WERI-Rb-1 (cell line): ENCODE measurements at regions not wholly inside any gene's neighbourhood (a gene's known extent, or its start where the extent isn't known, plus 50 kb on each side); places are given as distances from the start of the nearest gene placed in this dataset.

Source experiments
- DNase-seq: peaks from one replicate; pipeline ENCODE4 v3.0.0-alpha.2; 2020
- H3K27ac ChIP-seq: fragments of 250-450 bp; sonication (Bioruptor Pico); 2 replicates; pipeline ENCODE4 v1.5.1; 2020; ENCODE audit warnings: mild to moderate bottlenecking, moderate library complexity
- H3K27me3 ChIP-seq: fragments of 250-450 bp; sonication (Bioruptor Pico); 2 replicates; pipeline ENCODE4 v1.5.1; 2021; ENCODE audit warnings: mild to moderate bottlenecking, low read depth, moderate library complexity; ENCODE audit not compliant: insufficient read depth, severe bottlenecking
- H3K36me3 ChIP-seq: fragments of 250-450 bp; sonication (Bioruptor Pico); 2 replicates; pipeline ENCODE4 v1.5.1; 2020; ENCODE audit warnings: mild to moderate bottlenecking, moderate library complexity
- H3K4me3 ChIP-seq: 2 replicates; pipeline ENCODE4 v1.5.1; 2011; ENCODE audit warnings: low read depth, mild to moderate bottlenecking, control low read depth, low read length
- H3K9me3 ChIP-seq: fragments of 250-450 bp; sonication (Bioruptor Pico); 2 replicates; pipeline ENCODE4 v1.5.1; 2021; ENCODE audit warnings: mild to moderate bottlenecking, moderate library complexity; ENCODE audit not compliant: severe bottlenecking
- TF ChIP-seq, protein P1 (sequence below): IDR thresholded peaks from 2 replicates; pipeline ENCODE4 v1.5.1; 2011; ENCODE audit warnings: low read depth, mild to moderate bottlenecking, control low read depth, inconsistent platforms, low read length

DNA sequence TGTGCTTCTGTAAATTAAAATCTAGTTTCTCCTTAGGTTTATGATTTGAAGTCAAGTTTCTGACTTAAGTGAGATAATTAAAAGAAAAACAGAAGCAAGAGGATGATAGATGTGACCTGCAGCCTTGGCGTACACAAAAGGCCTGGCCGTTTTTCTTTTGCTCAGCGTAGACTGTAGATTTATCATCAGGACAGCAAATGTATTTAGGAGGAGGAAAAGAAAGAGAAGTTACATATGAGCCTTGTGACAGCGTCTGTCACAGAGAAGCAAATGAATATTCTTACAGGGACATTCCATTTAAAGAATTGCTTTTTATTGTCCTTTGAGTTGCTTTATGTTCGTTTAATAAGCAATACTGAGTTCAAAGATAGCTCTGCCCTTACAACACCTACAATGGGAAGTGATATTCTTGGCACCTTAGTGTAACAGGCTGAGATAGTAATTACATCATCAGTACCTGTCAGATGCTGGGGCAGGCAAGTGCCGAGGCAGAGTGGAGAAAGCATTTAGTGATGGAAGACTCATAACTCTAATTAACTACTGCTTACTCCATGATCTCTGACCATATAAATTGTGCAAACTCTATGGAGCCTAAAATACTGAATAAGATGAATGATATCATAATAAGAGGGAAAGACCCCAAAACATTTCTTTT, 311.5 kb downstream of the MFSD1 start:
- no peak for DNase-seq
- TF ChIP-seq, protein P1, sequence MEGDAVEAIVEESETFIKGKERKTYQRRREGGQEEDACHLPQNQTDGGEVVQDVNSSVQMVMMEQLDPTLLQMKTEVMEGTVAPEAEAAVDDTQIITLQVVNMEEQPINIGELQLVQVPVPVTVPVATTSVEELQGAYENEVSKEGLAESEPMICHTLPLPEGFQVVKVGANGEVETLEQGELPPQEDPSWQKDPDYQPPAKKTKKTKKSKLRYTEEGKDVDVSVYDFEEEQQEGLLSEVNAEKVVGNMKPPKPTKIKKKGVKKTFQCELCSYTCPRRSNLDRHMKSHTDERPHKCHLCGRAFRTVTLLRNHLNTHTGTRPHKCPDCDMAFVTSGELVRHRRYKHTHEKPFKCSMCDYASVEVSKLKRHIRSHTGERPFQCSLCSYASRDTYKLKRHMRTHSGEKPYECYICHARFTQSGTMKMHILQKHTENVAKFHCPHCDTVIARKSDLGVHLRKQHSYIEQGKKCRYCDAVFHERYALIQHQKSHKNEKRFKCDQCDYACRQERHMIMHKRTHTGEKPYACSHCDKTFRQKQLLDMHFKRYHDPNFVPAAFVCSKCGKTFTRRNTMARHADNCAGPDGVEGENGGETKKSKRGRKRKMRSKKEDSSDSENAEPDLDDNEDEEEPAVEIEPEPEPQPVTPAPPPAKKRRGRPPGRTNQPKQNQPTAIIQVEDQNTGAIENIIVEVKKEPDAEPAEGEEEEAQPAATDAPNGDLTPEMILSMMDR, result no peak
- H3K27me3 ChIP-seq, result peaks cover 50% of the 10 kb centered on the region
- no peak overlapping the region for H3K27ac ChIP-seq
- no peak overlapping the region for H3K4me3 ChIP-seq
- no peaks in the 10 kb centered on the region for H3K36me3 ChIP-seq
- H3K9me3 ChIP-seq, result peaks cover 4% of the 10 kb centered on the region

- Histone ChIP-seq H3K4me3 (no peak overlapping the region), H3K27me3 (peaks cover 53% of the 10 kb centered on the region), H3K9me3 (peaks cover 4% of the 10 kb centered on the region), H3K27ac (no peak overlapping the region), H3K36me3 (no peaks in the 10 kb centered on the region)
- no peak for DNase-seq
- TF ChIP-seq, protein P1, result no peak
Observed at GRCh38 chr3:159114582-159114981, 312.7 kb downstream of the MFSD1 start.

- no peaks in the 10 kb centered on the region for H3K9me3 ChIP-seq
- TF ChIP-seq, protein P1, result no peak
- no peaks in the 10 kb centered on the region for H3K36me3 ChIP-seq
- H3K4me3 ChIP-seq, result no peak overlapping the region
- H3K27ac ChIP-seq, result no peak overlapping the region
- peaks cover 58% of the 10 kb centered on the region for H3K27me3 ChIP-seq
- DNase-seq, result no peak
Observed at GRCh38 chr3:159123877-159124276, 322.0 kb downstream of the MFSD1 start.

DNA sequence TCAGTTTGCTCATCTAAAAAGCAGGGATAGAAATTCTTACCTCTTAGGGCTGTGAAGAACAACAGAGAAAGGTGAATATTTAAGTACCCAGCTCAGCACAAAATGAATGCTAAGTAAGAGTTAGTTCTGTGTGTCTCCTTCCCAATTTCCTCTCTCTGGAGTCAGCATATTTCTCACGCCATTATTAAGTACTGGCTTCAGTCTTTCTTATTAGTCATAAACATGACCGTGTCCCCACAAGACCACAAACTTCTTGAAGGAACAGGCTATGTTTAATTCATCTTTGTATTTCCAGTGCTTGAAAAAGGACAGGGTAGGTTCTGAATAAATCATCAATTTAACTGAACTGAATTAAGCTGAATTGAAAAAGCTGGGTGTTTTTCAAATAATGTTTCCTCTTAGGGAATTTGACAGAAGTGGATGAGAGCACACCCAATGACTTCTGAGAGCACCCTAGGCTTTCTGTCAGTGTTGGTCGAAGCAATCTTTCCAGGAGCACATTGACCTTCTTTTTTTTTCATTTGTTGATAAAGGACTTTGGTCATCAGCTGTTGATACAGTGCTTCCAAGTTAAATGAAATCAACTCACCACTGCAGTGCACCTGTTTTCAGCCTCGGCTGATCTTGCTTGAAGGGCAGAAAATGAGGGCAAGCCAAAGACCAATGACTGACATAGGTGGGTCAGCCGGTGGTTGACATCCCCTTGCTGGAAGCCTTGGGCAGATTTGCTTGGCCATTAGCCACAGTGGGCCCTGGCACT, 324.6 kb downstream of the MFSD1 start:
- TF ChIP-seq, protein P1, result no peak
- H3K9me3 ChIP-seq, result no peaks in the 10 kb centered on the region
- H3K27me3 ChIP-seq, result peaks cover 50% of the 10 kb centered on the region
- no peak overlapping the region for H3K4me3 ChIP-seq
- H3K27ac ChIP-seq, result no peak overlapping the region
- no peak for DNase-seq
- H3K36me3 ChIP-seq, result no peaks in the 10 kb centered on the region

DNA sequence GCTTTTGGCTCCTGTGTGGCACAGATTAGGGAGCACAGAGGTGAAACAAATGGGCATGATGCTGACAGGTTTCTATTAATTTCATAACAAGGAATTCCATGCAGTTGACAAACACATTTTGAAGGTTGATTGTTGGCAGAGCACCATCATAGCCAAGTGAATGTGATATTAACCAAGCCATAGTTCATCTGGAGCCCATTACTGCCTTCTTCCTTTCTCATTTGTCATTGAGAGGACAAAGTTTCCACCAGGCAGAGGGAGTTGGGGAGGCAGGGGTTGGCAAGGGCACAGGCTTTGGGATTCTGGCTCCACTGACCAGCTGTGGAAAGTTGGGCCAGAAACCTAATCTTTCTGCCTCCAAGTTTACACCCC, 325.2 kb downstream of the MFSD1 start:
- H3K9me3 ChIP-seq, result no peaks in the 10 kb centered on the region
- no peak overlapping the region for H3K4me3 ChIP-seq
- H3K27ac ChIP-seq, result no peak overlapping the region
- no peak for DNase-seq
- H3K27me3 ChIP-seq, result peaks cover 49% of the 10 kb centered on the region
- no peaks in the 10 kb centered on the region for H3K36me3 ChIP-seq
- TF ChIP-seq, protein P1, result no peak

GRCh38 chr3:159128628-159129027, 326.8 kb downstream of the MFSD1 start:
- H3K4me3 ChIP-seq, result no peak overlapping the region
- no peaks in the 10 kb centered on the region for H3K9me3 ChIP-seq
- H3K27ac ChIP-seq, result no peak overlapping the region
- no peaks in the 10 kb centered on the region for H3K36me3 ChIP-seq
- TF ChIP-seq, protein P1, result no peak
- H3K27me3 ChIP-seq, result peaks cover 42% of the 10 kb centered on the region
- DNase-seq, result no peak
